A549 (cell line): ENCODE measurements at regions not wholly inside any gene's neighbourhood (a gene's known extent, or its start where the extent isn't known, plus 50 kb on each side); places are given as distances from the start of the nearest gene placed in this dataset.

Source experiments
- ATAC-seq, 2 experiments: fragments of 200-7000 bp in 1 of 2; fragments of >200 bp in 1 of 2; cut with Nextera tagmentation in 1 of 2; cut with Tn5 transposase in 1 of 2; 3 replicates each; pipeline versions ENCODE4 v1.8.0 to v1.9.1; 2018 to 2020; ENCODE audit warnings: mild to moderate bottlenecking in 1 of 2, moderate library complexity in 1 of 2
- CTCF ChIA-PET: fragments of 300-600 bp; sonication (Branson Sonifier 250); formaldehyde crosslinking; extraction: SDS; loops from one replicate; lab custom pipeline; 2021; ENCODE audit warnings: antibody characterized with exemption, inconsistent platforms; lab: Yijun Ruan, JAX
- POLR2A ChIA-PET: fragments of 350-600 bp; formaldehyde crosslinking; extraction: SDS; loops from one replicate; lab custom pipeline; 2021; ENCODE audit warnings: antibody characterized with exemption, inconsistent platforms; lab: Yijun Ruan, JAX
- DNase-seq, 2 experiments: peaks; one replicate each; pipeline versions ENCODE4 v3.0.0 to v3.0.0-alpha.2; 2011 to 2016; ENCODE audit warnings: low read depth in 1 of 2, low spot score in 1 of 2
- FAIRE-seq: peaks from 2 replicates; lab custom pipeline; 2011; peaks lifted over from hg19 to GRCh38; lab: Jason Lieb, UNC
- H3K27ac ChIP-seq, 2 experiments: fragments of >200 bp; sonication (Bioruptor Twin); formaldehyde crosslinking; 3 replicates each; pipeline ENCODE4 v1.5.1; 2016 to 2017
- H3K4me1 ChIP-seq: fragments of >200 bp; sonication (Bioruptor Twin); formaldehyde crosslinking; 3 replicates; pipeline ENCODE4 v1.6.1; 2016
- H3K4me2 ChIP-seq: fragments of >200 bp; sonication (Bioruptor Twin); formaldehyde crosslinking; 3 replicates; pipeline ENCODE4 v1.6.1; 2016
- H3K4me3 ChIP-seq: fragments of >200 bp; sonication (Bioruptor Twin); formaldehyde crosslinking; 3 replicates; pipeline ENCODE4 v1.5.1; 2016
- H3K9me3 ChIP-seq: fragments of >200 bp; sonication (Bioruptor Twin); formaldehyde crosslinking; 3 replicates; pipeline ENCODE4 v1.6.1; 2016
- ATOH8 ChIP-seq: fragments of 250-450 bp; sonication (Bioruptor Pico); IDR thresholded peaks from 2 replicates; pipeline ENCODE4 v1.5.0; 2020; ENCODE audit warnings: low read depth, mild to moderate bottlenecking, moderate library complexity
- CBX8 ChIP-seq: fragments of 200-600 bp; sonication (generic); IDR thresholded peaks from 2 replicates; pipeline ENCODE4 v1.6.1; 2016
- CEBPB ChIP-seq, 2 experiments: fragments of >200 bp in 1 of 2; sonication (Bioruptor Twin) in 1 of 2; formaldehyde crosslinking in 1 of 2; IDR thresholded peaks; 2 replicates each; pipeline ENCODE4 v1.6.1; 2012 to 2016
- ELK1 ChIP-seq: fragments of 150-350 bp; IDR thresholded peaks from 2 replicates; pipeline ENCODE4 v1.6.1; 2014; ENCODE audit warnings: low read depth, mild to moderate bottlenecking, low read length
- FOSB ChIP-seq: fragments of 250-450 bp; sonication (Bioruptor Pico); IDR thresholded peaks from 2 replicates; pipeline ENCODE4 v1.5.0; 2020; ENCODE audit warnings: mild to moderate bottlenecking, moderate library complexity
- GATA3 ChIP-seq: IDR thresholded peaks from 2 replicates; pipeline ENCODE4 v1.6.1; 2012; ENCODE audit warnings: borderline replicate concordance
- HES2 ChIP-seq: fragments of >200 bp; sonication (Bioruptor Twin); formaldehyde crosslinking; IDR thresholded peaks from 2 replicates; pipeline ENCODE4 v1.6.1; 2016
- HEYL ChIP-seq: fragments of 250-450 bp; sonication (Bioruptor Pico); IDR thresholded peaks from 2 replicates; pipeline ENCODE4 v1.8.0; 2021; ENCODE audit warnings: mild to moderate bottlenecking, moderate library complexity
- HOXB13 ChIP-seq: fragments of 250-450 bp; sonication (Bioruptor Pico); IDR thresholded peaks from 2 replicates; pipeline ENCODE4 v1.5.0; 2020; ENCODE audit warnings: low read depth, mild to moderate bottlenecking, moderate library complexity
- KDM1A ChIP-seq: fragments of 200-600 bp; sonication (generic); IDR thresholded peaks from 2 replicates; pipeline ENCODE4 v1.6.1; 2016; ENCODE audit warnings: low read depth, mild to moderate bottlenecking
- MAFK ChIP-seq: fragments of 450-650 bp; IDR thresholded peaks from 2 replicates; pipeline ENCODE4 v1.6.1; 2014; ENCODE audit not compliant: partially characterized antibody
- MYC ChIP-seq: IDR thresholded peaks from 2 replicates; pipeline ENCODE4 v1.6.1; 2012; ENCODE audit warnings: mild to moderate bottlenecking, inconsistent platforms, low read length, improper control_type of control experiment, borderline replicate concordance
- PBX3 ChIP-seq: IDR thresholded peaks from 2 replicates; pipeline ENCODE4 v1.6.1; 2012
- POLR2A ChIP-seq: IDR thresholded peaks from 2 replicates; pipeline ENCODE4 v1.6.1; 2012; ENCODE audit warnings: mild to moderate bottlenecking, low read length
- RARB ChIP-seq: fragments of 250-450 bp; sonication (Bioruptor Pico); IDR thresholded peaks from 2 replicates; pipeline ENCODE4 v1.8.0; 2021; ENCODE audit warnings: mild to moderate bottlenecking, moderate library complexity
- TFCP2L1 ChIP-seq: fragments of 250-450 bp; sonication (Bioruptor Pico); IDR thresholded peaks from 2 replicates; pipeline ENCODE4 v1.5.0; 2021; ENCODE audit warnings: mild to moderate bottlenecking
- TP53 ChIP-seq: fragments of 250-450 bp; sonication (Bioruptor Pico); IDR thresholded peaks from 2 replicates; pipeline ENCODE4 v1.5.0; 2021; ENCODE audit warnings: mild to moderate bottlenecking, moderate library complexity
- ZC3H11A ChIP-seq: fragments of 450-650 bp; IDR thresholded peaks from 2 replicates; pipeline ENCODE4 v1.6.1; 2014; ENCODE audit warnings: antibody characterized with exemption, mild to moderate bottlenecking
- ZSCAN20 ChIP-seq: fragments of 250-450 bp; sonication (Bioruptor Pico); IDR thresholded peaks from 2 replicates; pipeline ENCODE4 v1.8.0; 2022; ENCODE audit warnings: mild to moderate bottlenecking, moderate library complexity
- whole genome bisulfite sequencing: methylation state at CpG from one replicate; pipeline ENCODE4 v1.1.6; 2017; ENCODE audit errors: missing lambda C conversion rate; 5-methylcytosine and 5-hydroxymethylcytosine counted together
- TF ChIP-seq, protein P1 (sequence below): fragments of 200-600 bp; sonication (generic); IDR thresholded peaks from 2 replicates; pipeline ENCODE4 v1.6.1; 2016; ENCODE audit warnings: antibody characterized with exemption, mild to moderate bottlenecking, moderate library complexity
- TF ChIP-seq, protein P2 (sequence below): fragments of 250-450 bp; sonication (Bioruptor Pico); IDR thresholded peaks from 2 replicates; pipeline ENCODE4 v1.5.0; 2021; ENCODE audit warnings: mild to moderate bottlenecking, moderate library complexity, borderline replicate concordance
- TF ChIP-seq, protein P3 (sequence below): fragments of 450-650 bp; IDR thresholded peaks from 2 replicates; pipeline ENCODE4 v1.6.1; 2014; ENCODE audit warnings: antibody characterized with exemption

- TF ChIP-seq, protein P1, sequence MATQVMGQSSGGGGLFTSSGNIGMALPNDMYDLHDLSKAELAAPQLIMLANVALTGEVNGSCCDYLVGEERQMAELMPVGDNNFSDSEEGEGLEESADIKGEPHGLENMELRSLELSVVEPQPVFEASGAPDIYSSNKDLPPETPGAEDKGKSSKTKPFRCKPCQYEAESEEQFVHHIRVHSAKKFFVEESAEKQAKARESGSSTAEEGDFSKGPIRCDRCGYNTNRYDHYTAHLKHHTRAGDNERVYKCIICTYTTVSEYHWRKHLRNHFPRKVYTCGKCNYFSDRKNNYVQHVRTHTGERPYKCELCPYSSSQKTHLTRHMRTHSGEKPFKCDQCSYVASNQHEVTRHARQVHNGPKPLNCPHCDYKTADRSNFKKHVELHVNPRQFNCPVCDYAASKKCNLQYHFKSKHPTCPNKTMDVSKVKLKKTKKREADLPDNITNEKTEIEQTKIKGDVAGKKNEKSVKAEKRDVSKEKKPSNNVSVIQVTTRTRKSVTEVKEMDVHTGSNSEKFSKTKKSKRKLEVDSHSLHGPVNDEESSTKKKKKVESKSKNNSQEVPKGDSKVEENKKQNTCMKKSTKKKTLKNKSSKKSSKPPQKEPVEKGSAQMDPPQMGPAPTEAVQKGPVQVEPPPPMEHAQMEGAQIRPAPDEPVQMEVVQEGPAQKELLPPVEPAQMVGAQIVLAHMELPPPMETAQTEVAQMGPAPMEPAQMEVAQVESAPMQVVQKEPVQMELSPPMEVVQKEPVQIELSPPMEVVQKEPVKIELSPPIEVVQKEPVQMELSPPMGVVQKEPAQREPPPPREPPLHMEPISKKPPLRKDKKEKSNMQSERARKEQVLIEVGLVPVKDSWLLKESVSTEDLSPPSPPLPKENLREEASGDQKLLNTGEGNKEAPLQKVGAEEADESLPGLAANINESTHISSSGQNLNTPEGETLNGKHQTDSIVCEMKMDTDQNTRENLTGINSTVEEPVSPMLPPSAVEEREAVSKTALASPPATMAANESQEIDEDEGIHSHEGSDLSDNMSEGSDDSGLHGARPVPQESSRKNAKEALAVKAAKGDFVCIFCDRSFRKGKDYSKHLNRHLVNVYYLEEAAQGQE, result no peak
- TF ChIP-seq PBX3 (no peak), POLR2A (no peak), ELK1 (no peak), HES2 (no peak), KDM1A (no peak), FOSB (no peak)
- TF ChIP-seq, all 56 proteins: peak for 0
These were observed 295.4 kb upstream of the STS start (continued) for GRCh38 chrX:6852121-6852520.

- WGBS, result 20% methylated on average over 4 of the region's 4 CpGs
- no peaks in the 10 kb centered on the region for H3K9me3 ChIP-seq
- CTCF ChIA-PET, result no interaction called here
- FAIRE-seq, result no peak
- H3K27ac ChIP-seq, result no peak overlapping the region
- TF ChIP-seq, protein P2, sequence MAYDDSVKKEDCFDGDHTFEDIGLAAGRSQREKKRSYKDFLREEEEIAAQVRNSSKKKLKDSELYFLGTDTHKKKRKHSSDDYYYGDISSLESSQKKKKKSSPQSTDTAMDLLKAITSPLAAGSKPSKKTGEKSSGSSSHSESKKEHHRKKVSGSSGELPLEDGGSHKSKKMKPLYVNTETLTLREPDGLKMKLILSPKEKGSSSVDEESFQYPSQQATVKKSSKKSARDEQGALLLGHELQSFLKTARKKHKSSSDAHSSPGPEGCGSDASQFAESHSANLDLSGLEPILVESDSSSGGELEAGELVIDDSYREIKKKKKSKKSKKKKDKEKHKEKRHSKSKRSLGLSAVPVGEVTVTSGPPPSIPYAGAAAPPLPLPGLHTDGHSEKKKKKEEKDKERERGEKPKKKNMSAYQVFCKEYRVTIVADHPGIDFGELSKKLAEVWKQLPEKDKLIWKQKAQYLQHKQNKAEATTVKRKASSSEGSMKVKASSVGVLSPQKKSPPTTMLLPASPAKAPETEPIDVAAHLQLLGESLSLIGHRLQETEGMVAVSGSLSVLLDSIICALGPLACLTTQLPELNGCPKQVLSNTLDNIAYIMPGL (CRISPR knock-in tag), result no peak
- TF ChIP-seq HOXB13 (CRISPR knock-in tag) (no peak), RARB (CRISPR knock-in tag) (no peak), ZC3H11A (no peak), MYC (no peak), TFCP2L1 (CRISPR knock-in tag) (no peak), CEBPB (IDR thresholded peaks at IDR 0.05) (no peak), TP53 (CRISPR knock-in tag) (no peak), ZSCAN20 (no peak), ATOH8 (CRISPR knock-in tag) (no peak), CBX8 (no peak), GATA3 (no peak), ELK1 (no peak), HEYL (CRISPR knock-in tag) (no peak), MAFK (no peak)
- TF ChIP-seq, protein P1, result no peak
- TF ChIP-seq, protein P3, sequence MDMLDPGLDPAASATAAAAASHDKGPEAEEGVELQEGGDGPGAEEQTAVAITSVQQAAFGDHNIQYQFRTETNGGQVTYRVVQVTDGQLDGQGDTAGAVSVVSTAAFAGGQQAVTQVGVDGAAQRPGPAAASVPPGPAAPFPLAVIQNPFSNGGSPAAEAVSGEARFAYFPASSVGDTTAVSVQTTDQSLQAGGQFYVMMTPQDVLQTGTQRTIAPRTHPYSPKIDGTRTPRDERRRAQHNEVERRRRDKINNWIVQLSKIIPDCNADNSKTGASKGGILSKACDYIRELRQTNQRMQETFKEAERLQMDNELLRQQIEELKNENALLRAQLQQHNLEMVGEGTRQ, result no peak
- H3K4me3 ChIP-seq, result no peak overlapping the region
- DNase-seq, result no peak
- H3K4me1 ChIP-seq, result no peaks in the 10 kb centered on the region
- no peak overlapping the region for H3K4me2 ChIP-seq
- ATAC-seq, result no peak
- POLR2A ChIA-PET, result no interaction called here
These were observed 296.4 kb upstream of the STS start for GRCh38 chrX:6851140-6851539.
